ENCODE measurements at regions not wholly inside any gene's neighbourhood (a gene's known extent, or its start where the extent isn't known, plus 50 kb on each side); places are given as distances from the start of the nearest gene placed in this dataset.
"Not testable (repeated sequence)": the region's sequence is repeated elsewhere in the genome, so short reads cannot be mapped to it uniquely, and the experiment has no call there.

DNA sequence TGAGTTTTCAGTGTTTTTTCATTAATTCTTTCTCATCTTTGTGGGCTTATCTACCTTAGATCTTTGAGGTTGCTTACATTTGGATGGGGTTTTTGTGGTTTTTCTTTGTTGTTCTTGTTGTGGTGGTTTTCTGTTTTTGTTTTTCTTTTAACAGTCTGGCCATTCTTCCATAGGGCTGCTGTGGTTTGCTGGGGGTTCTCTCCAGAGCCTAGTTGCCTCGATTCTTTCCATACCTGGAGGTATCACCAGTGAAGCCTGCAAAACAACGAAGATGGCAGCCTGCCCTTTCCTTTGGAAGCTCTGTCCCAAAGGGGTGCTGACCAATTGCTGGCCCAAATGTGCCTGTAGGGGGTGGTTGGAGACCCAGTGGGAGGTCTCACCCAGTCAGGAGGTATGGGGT, 168.6 kb upstream of the CLNK start:
- DNase-seq (ENCODE audit: extremely low spot score) = no peak
- ChIA-PET POLR2A (no interaction called here), CTCF (interaction anchor here (0.8 kb wide), 1 partner anchor 35 kb away, joined by 3 read pairs; no protein-coding TSS in a partner anchor)
- TF ChIP-seq CTCF (IDR thresholded peaks at IDR 0.05; ENCODE audit: control extremely low read depth, extremely low read depth, low read depth, missing control alignments) = no peak

DNA sequence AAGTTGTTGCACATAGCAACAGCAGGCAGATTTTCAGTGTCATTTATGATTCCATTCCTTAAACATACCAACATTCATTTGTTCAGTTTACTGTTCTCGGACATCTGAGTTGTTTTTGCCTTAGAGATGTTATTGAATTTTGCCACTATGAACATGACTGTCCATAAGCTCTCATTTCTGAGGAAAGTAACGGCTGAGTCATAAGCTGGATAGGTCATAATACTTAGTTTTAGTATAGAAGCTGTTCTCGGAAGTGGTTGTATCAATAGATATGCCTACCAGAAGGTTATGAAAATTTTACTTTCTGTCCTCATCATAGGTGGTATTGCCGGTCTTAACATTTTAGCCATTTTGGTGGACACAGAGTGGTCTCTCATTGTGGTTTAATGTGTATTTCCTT, 157.1 kb upstream of the CLNK start:
- POLR2A ChIA-PET = no interaction called here
- CTCF ChIA-PET = interaction anchor here (1.2 kb wide), 1 partner anchor 42 kb away, joined by 3 read pairs; no protein-coding TSS in a partner anchor
- no peak for DNase-seq (ENCODE audit: extremely low spot score)
- TF ChIP-seq CTCF (IDR thresholded peaks at IDR 0.05; ENCODE audit: control extremely low read depth, extremely low read depth, low read depth, missing control alignments) = no peak

GRCh38 chr4:10837151-10837550, 152.6 kb upstream of the CLNK start:
- TF ChIP-seq CTCF (IDR thresholded peaks at IDR 0.05; ENCODE audit: control extremely low read depth, extremely low read depth, low read depth, missing control alignments) = no peak
- no peak for DNase-seq (ENCODE audit: extremely low spot score)
- ChIA-PET CTCF (interaction anchor here (1.4 kb wide), 1 partner anchor 18 kb away, joined by 4 read pairs; no protein-coding TSS in a partner anchor), POLR2A (no interaction called here)

DNA sequence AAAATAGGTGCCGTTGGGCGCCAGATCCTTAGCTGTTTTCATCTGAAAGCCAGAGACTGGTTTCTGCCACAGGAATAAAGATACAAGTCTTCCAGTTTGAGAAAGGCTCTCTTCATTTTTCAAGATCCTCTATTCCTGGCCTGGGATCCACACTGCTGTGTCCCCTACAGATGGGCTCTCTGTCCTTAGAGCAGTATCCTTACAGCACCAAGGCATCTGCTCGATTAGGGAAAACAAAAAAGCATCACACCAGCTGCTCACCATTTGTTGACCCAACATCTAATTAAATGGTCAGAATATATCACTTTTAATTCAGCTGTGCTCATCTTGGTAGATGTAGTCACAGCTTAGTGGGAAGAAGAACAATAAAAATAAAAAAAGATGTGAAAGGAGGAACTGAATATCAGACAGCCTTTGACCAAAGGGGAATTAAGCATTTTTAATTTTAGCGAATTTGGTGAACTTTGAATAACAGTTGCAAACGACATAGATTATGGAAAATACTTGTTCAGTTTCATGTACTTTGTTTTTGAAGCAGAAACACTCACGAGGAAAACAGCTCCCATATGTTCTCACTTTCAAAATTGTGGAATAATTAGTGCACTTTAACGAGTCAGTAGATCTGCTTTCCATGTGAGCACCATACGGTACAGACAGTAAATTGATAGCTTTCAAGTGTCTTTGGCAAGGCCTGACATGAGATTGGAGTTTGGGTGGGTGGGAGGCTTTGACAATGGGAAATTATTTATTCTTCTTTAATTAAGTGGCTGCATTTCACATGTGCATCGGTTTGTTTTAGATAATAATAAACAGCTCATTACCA, 148.4 kb upstream of the CLNK start:
- POLR2A ChIA-PET = no interaction called here
- CTCF ChIA-PET = interaction anchor here (1.0 kb wide), 1 partner anchor 15 kb away, joined by 3 read pairs; no protein-coding TSS in a partner anchor
- no peak for TF ChIP-seq CTCF (IDR thresholded peaks at IDR 0.05; ENCODE audit: control extremely low read depth, extremely low read depth, low read depth, missing control alignments)
- DNase-seq (ENCODE audit: extremely low spot score) = no peak

GRCh38 chr4:10831727-10832408, 147.3 kb upstream of the CLNK start:
- ChIA-PET POLR2A (no interaction called here), CTCF (interaction anchor here (1.0 kb wide), 1 partner anchor 14 kb away, joined by 3 read pairs; no protein-coding TSS in a partner anchor)
- DNase-seq (ENCODE audit: extremely low spot score) = no peak

DNA sequence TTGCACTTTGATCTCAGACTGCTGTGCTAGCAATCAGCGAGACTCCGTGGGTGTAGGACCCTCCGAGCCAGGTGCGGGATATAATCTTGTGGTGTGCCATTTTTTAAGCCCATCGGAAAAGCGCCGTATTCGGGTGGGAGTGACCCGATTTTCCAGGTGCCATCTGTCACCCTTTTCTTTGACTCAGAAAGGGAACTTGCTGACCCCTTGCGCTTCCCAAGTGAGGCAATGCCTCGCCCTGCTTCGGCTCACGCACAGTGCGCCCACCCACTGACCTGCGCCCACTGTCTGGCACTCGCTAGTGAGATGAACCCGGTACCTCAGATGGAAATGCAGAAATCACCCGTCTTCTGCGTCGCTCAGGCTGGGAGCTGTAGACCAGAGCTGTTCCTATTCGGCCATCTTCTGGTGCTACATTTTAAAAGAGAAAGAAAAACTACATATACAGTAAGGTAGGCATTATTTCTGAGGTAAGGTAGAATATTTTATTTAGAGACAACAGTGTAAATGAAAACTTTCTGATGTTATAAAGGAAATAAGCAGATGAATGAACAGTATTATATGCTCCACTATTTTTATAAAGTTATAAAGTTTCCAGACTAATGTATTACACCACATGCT, 144.5 kb upstream of the CLNK start:
- POLR2A ChIA-PET; DNase-seq (ENCODE audit: extremely low spot score); CTCF ChIA-PET: not testable (repeated sequence)

More at GRCh38 chr4:10831727-10832408, 147.3 kb upstream of the CLNK start:
- no peak for TF ChIP-seq CTCF (IDR thresholded peaks at IDR 0.05; ENCODE audit: control extremely low read depth, extremely low read depth, low read depth, missing control alignments)
